Omental fat pad (tissue), 3 donors: ENCODE measurements at regions not wholly inside any gene's neighbourhood (a gene's known extent, or its start where the extent isn't known, plus 50 kb on each side); places are given as distances from the start of the nearest gene placed in this dataset.
"Not testable (repeated sequence)": the region's sequence is repeated elsewhere in the genome, so short reads cannot be mapped to it uniquely, and the experiment has no call there.

ENCODE experiments used
- ATAC-seq: fragments of 150-250 bp; one replicate; pipeline ENCODE4 v1.9.1; 2016; ENCODE audit warnings: mild to moderate bottlenecking, moderate library complexity; ENCODE audit not compliant: low FRiP score
- DNase-seq: peaks from one replicate; pipeline ENCODE4 v3.0.0-alpha.2; 2019; ENCODE audit warnings: low spot score
- TF ChIP-seq, protein P1 (sequence below), 3 donors: fragments of 450-650 bp; IDR thresholded peaks; one replicate each; pipeline ENCODE4 v1.5.1; 2016 to 2017; ENCODE audit warnings: antibody characterized with exemption in 3 of 3, mild to moderate bottlenecking in 3 of 3, moderate library complexity in 2 of 3

DNA sequence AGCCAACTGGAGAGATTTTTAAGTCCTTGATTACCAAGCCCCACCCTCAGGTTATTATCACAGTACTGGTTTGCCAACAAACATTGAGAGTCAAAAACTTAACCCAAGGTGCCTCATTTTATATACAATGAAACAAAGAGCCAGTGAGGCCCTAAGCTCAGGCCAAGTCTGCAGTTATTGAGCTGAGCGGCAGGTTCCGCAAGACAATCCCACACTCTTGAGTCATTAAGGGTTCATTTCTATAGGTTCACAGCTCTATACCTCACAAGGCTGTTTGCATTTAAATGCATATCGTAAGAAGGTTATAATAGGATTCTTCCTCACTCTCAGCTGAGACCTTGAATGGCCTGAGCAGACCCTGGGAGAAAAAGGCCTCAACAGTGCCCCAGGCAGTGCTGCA is 268.4 kb upstream of the RGPD4 start:
- TF ChIP-seq, protein P1, sequence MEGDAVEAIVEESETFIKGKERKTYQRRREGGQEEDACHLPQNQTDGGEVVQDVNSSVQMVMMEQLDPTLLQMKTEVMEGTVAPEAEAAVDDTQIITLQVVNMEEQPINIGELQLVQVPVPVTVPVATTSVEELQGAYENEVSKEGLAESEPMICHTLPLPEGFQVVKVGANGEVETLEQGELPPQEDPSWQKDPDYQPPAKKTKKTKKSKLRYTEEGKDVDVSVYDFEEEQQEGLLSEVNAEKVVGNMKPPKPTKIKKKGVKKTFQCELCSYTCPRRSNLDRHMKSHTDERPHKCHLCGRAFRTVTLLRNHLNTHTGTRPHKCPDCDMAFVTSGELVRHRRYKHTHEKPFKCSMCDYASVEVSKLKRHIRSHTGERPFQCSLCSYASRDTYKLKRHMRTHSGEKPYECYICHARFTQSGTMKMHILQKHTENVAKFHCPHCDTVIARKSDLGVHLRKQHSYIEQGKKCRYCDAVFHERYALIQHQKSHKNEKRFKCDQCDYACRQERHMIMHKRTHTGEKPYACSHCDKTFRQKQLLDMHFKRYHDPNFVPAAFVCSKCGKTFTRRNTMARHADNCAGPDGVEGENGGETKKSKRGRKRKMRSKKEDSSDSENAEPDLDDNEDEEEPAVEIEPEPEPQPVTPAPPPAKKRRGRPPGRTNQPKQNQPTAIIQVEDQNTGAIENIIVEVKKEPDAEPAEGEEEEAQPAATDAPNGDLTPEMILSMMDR (IDR thresholded peaks at IDR 0.05) = no peak
- DNase-seq (no peak), ATAC-seq (no peak)

DNA sequence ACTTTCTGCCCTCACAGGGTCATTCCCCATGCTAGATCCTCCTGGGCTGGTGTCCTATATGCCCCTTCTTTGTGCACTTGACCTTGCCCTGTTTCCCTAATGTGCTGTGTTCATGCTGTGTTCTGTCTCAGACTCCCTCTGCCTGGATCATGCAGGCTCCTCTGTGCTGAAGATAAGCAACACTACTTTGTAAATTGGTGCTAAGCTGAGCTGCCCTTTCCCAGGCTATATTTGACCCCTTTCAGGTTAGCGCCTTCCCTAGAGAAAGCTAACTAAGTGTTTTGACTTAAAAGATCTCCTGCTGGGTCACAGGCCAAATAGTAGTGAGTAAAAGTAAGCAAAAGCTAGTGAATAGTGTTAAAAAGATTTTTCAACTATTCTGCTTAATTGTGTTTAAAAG is 257.2 kb upstream of the RGPD4 start:
- ATAC-seq (no peak), DNase-seq (no peak)
- TF ChIP-seq, protein P1 (IDR thresholded peaks at IDR 0.05) = no peak

DNA sequence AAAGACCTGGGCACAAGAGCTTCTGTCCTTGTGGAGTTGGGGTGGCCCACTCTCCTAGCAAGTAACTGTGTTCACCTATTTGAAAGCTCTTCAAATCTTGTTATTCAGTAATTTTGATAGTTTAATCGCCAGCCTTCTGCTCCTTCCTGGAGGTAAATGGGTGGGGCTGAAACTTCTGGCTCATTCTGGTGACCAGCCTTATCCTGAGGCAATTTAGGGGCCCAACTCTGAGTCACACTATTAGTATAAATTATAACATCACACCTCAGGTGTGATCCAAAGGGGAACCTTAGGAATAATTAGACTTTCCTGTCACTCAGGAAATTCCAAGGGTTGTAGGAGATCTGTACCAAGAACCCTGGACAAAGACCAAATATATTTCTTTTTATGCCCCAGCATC is 255.8 kb upstream of the RGPD4 start:
- no peak for ATAC-seq
- DNase-seq = no peak

DNA sequence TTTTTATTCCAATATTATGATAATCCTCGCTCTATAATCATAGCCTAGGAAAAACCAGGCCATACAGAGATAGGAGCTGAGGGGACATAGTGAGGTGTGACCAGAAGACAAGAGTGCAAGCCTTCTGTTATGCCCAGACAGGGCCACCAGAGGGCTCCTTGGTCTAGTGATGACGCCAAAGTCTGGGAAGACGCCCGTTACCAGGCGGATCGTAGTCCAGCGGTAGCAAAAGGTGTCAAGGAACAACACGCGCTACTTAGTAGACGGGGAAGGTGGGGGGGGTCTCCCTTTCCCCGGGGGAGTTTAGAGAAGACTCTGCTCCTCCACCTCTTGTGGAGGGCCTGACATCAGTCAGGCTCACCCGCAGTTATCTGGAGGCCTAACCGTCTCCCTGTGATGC is 253.8 kb upstream of the RGPD4 start:
- DNase-seq, ATAC-seq: not testable (repeated sequence)

More for the DNA sequence above, 255.8 kb upstream of the RGPD4 start:
- TF ChIP-seq, protein P1 (IDR thresholded peaks at IDR 0.05) = no peak

DNA sequence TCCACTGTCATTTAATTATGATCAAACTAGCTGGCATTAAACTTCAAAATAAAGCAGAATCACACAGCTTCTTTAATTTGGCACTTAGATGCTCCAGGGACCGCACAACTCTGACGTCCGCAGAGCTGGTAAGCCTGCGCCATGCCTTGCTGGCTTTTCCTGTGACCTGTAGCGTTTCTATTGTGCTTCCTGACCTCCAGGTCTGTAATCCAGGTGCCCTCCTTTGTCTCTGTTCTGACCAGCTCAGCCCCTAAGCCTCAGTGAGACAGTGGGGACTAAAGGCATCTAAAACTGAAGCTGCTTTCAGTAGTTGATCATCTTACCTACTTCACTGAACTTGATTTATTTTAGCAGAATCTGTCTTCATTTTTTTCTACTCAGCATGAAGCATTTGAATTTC is 249.7 kb upstream of the RGPD4 start:
- ATAC-seq = no peak
- no peak for DNase-seq
- TF ChIP-seq, protein P1 (IDR thresholded peaks at IDR 0.05) = no peak

DNA sequence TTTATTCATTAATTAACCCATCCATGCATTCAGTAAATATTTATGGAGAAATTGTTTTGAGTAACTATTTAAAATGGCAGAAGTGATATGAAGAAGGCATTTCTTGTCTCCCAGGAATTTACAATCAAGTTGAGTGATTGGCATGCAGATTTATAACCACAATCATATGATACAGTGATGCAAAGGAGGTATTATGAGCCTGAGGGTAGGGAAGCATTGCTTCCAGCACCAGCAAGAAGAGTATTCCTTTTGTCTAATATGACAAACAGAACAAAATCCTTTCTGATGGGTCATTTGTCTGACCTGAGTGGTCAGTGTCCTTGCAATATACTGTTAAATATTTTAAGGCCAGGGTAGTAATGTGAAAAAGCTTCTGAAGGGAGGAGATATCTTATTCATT is 244.2 kb upstream of the RGPD4 start:
- ATAC-seq (no peak), DNase-seq (no peak)
- TF ChIP-seq, protein P1 (IDR thresholded peaks at IDR 0.05) = no peak

DNA sequence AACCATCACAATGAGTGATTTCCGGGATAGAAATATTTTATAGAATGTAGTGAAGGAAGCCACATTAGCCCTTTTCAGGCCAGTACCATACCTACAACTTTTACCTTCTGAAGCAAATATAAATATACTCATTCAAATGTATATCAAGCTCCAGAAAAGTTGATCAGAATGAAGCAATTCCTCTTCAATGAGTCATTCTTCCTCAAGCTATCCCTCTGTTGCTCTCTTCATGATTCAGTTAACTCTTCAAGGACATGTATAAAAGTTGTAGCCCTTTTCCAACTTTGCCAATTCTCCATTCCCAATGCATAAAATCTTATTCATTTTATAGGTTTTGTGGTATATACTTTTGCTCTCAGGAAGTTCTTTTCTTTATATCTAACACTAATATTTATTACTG is 242.1 kb upstream of the RGPD4 start:
- TF ChIP-seq, protein P1 (IDR thresholded peaks at IDR 0.05) = no peak
- no peak for ATAC-seq
- DNase-seq = no peak

DNA sequence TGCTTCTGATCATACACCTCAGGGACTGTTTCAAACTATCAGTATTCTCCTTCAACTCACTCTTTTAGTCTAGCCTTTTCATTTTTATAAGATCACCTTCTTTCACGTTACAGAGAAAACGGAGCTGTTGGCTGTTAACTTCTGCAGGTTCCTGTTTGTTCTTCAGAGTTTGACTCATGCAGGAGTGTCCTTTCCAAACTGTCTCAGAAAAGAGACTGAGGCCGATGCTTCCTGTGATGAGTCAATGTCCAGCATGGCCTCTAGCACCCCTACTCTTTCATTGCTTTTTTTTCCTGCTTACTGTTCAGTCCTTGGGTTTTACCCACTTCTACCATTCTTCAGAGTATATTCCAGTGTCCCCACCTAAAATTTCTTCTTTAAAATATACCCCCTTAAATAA is 240.8 kb upstream of the RGPD4 start:
- ATAC-seq (no peak), DNase-seq (no peak)
- TF ChIP-seq, protein P1 (IDR thresholded peaks at IDR 0.05) = no peak
